Astrocyte (in vitro differentiated cells and primary cell): ENCODE measurements at regions not wholly inside any gene's neighbourhood (a gene's known extent, or its start where the extent isn't known, plus 50 kb on each side); places are given as distances from the start of the nearest gene placed in this dataset.

ENCODE experiments used
- DNase-seq: peaks from one replicate; pipeline ENCODE4 v3.0.0-alpha.2; 2010; ENCODE audit warnings: low read depth
- FAIRE-seq: peaks from 2 replicates; lab custom pipeline; 2011; peaks lifted over from hg19 to GRCh38; lab: Jason Lieb, UNC
- H2AFZ ChIP-seq: 2 replicates; pipeline ENCODE4 v1.6.0; 2012; ENCODE audit warnings: low read depth, low read length, inconsistent platforms
- H3K27ac ChIP-seq: 2 replicates; pipeline ENCODE4 v1.5.1; 2011; ENCODE audit warnings: low read depth, low read length, inconsistent platforms
- H3K27me3 ChIP-seq: 2 replicates; pipeline ENCODE4 v1.6.0; 2011; ENCODE audit warnings: low read length, inconsistent platforms; ENCODE audit not compliant: insufficient read depth
- H3K36me3 ChIP-seq: 2 replicates; pipeline ENCODE4 v1.5.1; 2011; ENCODE audit warnings: low read length, inconsistent platforms; ENCODE audit not compliant: insufficient read depth
- H3K4me1 ChIP-seq: 2 replicates; pipeline ENCODE4 v1.5.1; 2011; ENCODE audit warnings: low read length, inconsistent platforms; ENCODE audit not compliant: insufficient read depth
- H3K4me2 ChIP-seq: 2 replicates; pipeline ENCODE4 v1.6.0; 2012; ENCODE audit warnings: low read length, inconsistent platforms
- H3K4me3 ChIP-seq: 2 replicates; pipeline ENCODE4 v1.5.1; 2011; ENCODE audit warnings: low read depth, mild to moderate bottlenecking, low read length, inconsistent platforms; ENCODE audit not compliant: insufficient read depth
- H3K79me2 ChIP-seq: 2 replicates; pipeline ENCODE4 v1.6.0; 2012; ENCODE audit warnings: mild to moderate bottlenecking, low read length, inconsistent platforms; ENCODE audit not compliant: insufficient read depth
- H3K9ac ChIP-seq: 2 replicates; pipeline ENCODE4 v1.6.0; 2012; ENCODE audit warnings: mild to moderate bottlenecking, low read length, inconsistent platforms
- H3K9me3 ChIP-seq: 2 replicates; pipeline ENCODE4 v1.5.1; 2012; ENCODE audit warnings: low read depth, mild to moderate bottlenecking, low read length, inconsistent platforms; ENCODE audit not compliant: insufficient read depth
- H4K20me1 ChIP-seq: 2 replicates; pipeline ENCODE4 v1.6.0; 2012; ENCODE audit warnings: low read length, inconsistent platforms; ENCODE audit not compliant: insufficient read depth
- H3K27ac Mint-ChIP-seq: one replicate; pipeline ENCODE4 v1.8.0; 2021; ENCODE audit warnings: mild to moderate bottlenecking, mixed read lengths; ENCODE audit not compliant: unreplicated experiment
- H3K27me3 Mint-ChIP-seq: one replicate; pipeline ENCODE4 v1.8.0; 2021; ENCODE audit warnings: low read depth, mixed read lengths; ENCODE audit not compliant: unreplicated experiment
- H3K36me3 Mint-ChIP-seq: one replicate; pipeline ENCODE4 v1.8.0; 2021; ENCODE audit warnings: low read depth, mixed read lengths; ENCODE audit not compliant: unreplicated experiment
- H3K4me1 Mint-ChIP-seq: one replicate; pipeline ENCODE4 v1.8.0; 2021; ENCODE audit warnings: low read depth, mixed read lengths; ENCODE audit not compliant: unreplicated experiment
- H3K4me3 Mint-ChIP-seq: one replicate; pipeline ENCODE4 v1.8.0; 2021; ENCODE audit warnings: mild to moderate bottlenecking, moderate library complexity, mixed read lengths; ENCODE audit not compliant: unreplicated experiment
- H3K9me3 Mint-ChIP-seq: one replicate; pipeline ENCODE4 v1.8.0; 2021; ENCODE audit warnings: mild to moderate bottlenecking, mixed read lengths; ENCODE audit not compliant: unreplicated experiment
- EZH2 ChIP-seq: IDR thresholded peaks from 2 replicates; pipeline ENCODE4 v1.6.1; 2012; ENCODE audit warnings: mild to moderate bottlenecking, low read length, inconsistent platforms; ENCODE audit not compliant: insufficient read depth
- TF ChIP-seq, protein P1 (sequence below): IDR thresholded peaks from 2 replicates; pipeline ENCODE4 v1.5.1; 2011; ENCODE audit warnings: low read depth, mild to moderate bottlenecking, inconsistent platforms, low read length, moderate library complexity; ENCODE audit not compliant: insufficient read depth

DNA sequence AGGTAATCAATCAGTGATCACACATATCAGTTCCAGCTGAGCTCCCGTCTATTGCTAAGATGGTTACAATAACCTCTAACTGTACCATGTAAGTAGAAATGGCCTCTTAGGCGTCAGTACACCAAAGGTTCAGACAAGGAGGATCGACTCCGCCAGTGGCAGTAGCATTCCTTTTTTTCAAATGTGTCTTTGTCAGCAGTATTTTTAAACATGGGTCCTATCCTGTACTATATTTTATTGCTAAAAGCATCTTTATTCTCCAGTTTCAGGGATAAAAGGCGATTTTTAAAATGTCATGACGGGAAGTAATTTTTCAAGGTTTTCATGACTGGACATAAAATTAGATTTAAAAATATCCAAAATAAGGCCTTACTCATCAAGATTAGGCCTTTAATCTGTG, 64.8 kb upstream of the TBCA start:
- no peak for DNase-seq
- Mint-ChIP-seq H3K9me3 (no peaks in the 10 kb centered on the region), H3K4me1 (no peaks in the 10 kb centered on the region), H3K27me3 (peaks cover 43% of the 10 kb centered on the region), H3K27ac (no peak overlapping the region), H3K4me3 (no peak overlapping the region), H3K36me3 (no peaks in the 10 kb centered on the region)
- no peaks in the 10 kb centered on the region for H3K79me2 ChIP-seq
- H3K4me2 ChIP-seq, result no peak overlapping the region
- H3K9ac ChIP-seq, result no peak overlapping the region
- no peaks in the 10 kb centered on the region for H3K9me3 ChIP-seq
- peaks cover 10% of the 10 kb centered on the region for H3K4me1 ChIP-seq
- no peaks in the 10 kb centered on the region for H4K20me1 ChIP-seq
- no peak for FAIRE-seq
- H3K4me3 ChIP-seq, result no peak overlapping the region
- H2AFZ ChIP-seq, result no peak overlapping the region
- no peaks in the 10 kb centered on the region for H3K36me3 ChIP-seq
- H3K27me3 ChIP-seq, result peaks cover 9% of the 10 kb centered on the region
- TF ChIP-seq EZH2, result no peak
- TF ChIP-seq, protein P1, sequence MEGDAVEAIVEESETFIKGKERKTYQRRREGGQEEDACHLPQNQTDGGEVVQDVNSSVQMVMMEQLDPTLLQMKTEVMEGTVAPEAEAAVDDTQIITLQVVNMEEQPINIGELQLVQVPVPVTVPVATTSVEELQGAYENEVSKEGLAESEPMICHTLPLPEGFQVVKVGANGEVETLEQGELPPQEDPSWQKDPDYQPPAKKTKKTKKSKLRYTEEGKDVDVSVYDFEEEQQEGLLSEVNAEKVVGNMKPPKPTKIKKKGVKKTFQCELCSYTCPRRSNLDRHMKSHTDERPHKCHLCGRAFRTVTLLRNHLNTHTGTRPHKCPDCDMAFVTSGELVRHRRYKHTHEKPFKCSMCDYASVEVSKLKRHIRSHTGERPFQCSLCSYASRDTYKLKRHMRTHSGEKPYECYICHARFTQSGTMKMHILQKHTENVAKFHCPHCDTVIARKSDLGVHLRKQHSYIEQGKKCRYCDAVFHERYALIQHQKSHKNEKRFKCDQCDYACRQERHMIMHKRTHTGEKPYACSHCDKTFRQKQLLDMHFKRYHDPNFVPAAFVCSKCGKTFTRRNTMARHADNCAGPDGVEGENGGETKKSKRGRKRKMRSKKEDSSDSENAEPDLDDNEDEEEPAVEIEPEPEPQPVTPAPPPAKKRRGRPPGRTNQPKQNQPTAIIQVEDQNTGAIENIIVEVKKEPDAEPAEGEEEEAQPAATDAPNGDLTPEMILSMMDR, result no peak
- H3K27ac ChIP-seq, result no peak overlapping the region

DNA sequence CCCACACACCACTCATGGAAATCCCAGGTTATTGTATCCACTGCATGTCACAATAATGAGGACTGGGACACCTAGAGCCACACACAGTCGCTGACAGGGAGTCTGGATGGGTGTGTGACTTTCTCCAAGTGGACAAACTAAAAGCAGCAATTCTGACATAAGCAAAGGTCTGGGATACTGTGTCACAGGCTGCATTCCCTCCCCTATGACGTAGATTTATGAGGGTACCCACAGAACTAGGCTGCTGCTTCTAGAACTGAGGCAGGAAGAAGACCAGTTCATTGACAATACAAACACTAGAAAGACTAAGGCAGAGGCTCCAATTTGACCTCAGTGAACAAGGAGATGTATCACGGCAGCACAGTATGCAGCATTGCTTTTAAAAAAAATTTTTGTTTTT, 63.6 kb upstream of the TBCA start:
- Mint-ChIP-seq H3K27me3 (peaks cover 39% of the 10 kb centered on the region), H3K4me3 (no peak overlapping the region), H3K27ac (no peak overlapping the region), H3K4me1 (no peaks in the 10 kb centered on the region), H3K9me3 (no peaks in the 10 kb centered on the region), H3K36me3 (no peaks in the 10 kb centered on the region)
- Histone ChIP-seq H3K27me3 (peaks cover 9% of the 10 kb centered on the region), H3K4me3 (no peak overlapping the region), H4K20me1 (no peaks in the 10 kb centered on the region), H3K9me3 (no peaks in the 10 kb centered on the region), H3K4me1 (peaks cover 5% of the 10 kb centered on the region), H3K4me2 (no peak overlapping the region), H2AFZ (no peak overlapping the region), H3K27ac (no peak overlapping the region), H3K9ac (no peak overlapping the region), H3K79me2 (no peaks in the 10 kb centered on the region), H3K36me3 (no peaks in the 10 kb centered on the region)
- FAIRE-seq (no peak), DNase-seq (no peak)
- TF ChIP-seq EZH2, result no peak
- TF ChIP-seq, protein P1, result no peak

DNA sequence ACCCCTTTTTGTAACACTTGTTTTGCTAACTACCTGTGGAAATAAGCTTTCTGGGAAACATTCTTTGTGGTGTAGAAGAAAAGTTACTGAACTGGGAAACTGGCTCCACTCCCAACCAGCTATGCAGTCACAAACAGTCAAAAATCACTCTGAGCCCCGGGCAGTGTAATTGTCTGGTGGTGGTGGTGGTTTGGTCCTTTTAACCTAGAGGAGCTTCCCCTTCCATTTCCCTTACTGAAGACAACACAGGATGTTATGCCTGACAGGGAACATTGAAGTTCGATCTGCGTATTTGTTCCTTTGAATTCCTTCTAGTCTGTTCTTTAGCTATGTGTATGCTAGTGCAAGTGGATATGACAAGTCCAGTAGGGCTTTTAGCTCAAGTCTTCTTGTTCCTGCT, 56.8 kb upstream of the TBCA start:
- H4K20me1 ChIP-seq, result no peaks in the 10 kb centered on the region
- Mint-ChIP-seq H3K4me3 (no peak overlapping the region), H3K9me3 (no peaks in the 10 kb centered on the region), H3K27ac (no peak overlapping the region), H3K36me3 (no peaks in the 10 kb centered on the region), H3K4me1 (no peaks in the 10 kb centered on the region), H3K27me3 (peaks cover 16% of the 10 kb centered on the region)
- H3K4me1 ChIP-seq, result no peaks in the 10 kb centered on the region
- no peak overlapping the region for H2AFZ ChIP-seq
- H3K4me2 ChIP-seq, result no peak overlapping the region
- no peaks in the 10 kb centered on the region for H3K79me2 ChIP-seq
- H3K27ac ChIP-seq, result no peak overlapping the region
- no peak for TF ChIP-seq EZH2
- TF ChIP-seq, protein P1, result no peak
- no peak overlapping the region for H3K4me3 ChIP-seq
- FAIRE-seq, result no peak
- no peaks in the 10 kb centered on the region for H3K9me3 ChIP-seq
- no peak overlapping the region for H3K9ac ChIP-seq
- no peaks in the 10 kb centered on the region for H3K36me3 ChIP-seq
- peaks cover 18% of the 10 kb centered on the region for H3K27me3 ChIP-seq
- DNase-seq, result no peak
